ENCODE measurements at regions not wholly inside any gene's neighbourhood (a gene's known extent, or its start where the extent isn't known, plus 50 kb on each side); places are given as distances from the start of the nearest gene placed in this dataset.

DNA sequence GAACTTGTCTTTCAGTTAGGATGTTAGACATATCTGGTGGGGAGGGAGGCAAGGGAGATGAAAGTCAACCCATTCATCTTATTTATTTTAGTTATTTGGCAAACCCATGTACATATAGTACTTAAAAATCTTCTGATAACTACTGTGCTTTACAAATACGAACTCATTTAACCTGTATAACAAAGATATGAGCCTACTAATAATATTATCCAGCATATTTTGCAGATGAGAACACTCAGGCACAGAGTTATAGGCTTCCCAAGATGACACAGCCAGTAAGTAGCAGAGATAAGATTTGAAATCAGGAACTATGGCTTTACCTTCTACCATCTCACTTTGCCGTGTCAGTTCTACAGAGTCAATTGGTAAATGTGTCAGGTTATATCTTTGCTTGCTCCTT, 262.6 kb upstream of the DOK6 start:
- TF ChIP-seq, protein P1, sequence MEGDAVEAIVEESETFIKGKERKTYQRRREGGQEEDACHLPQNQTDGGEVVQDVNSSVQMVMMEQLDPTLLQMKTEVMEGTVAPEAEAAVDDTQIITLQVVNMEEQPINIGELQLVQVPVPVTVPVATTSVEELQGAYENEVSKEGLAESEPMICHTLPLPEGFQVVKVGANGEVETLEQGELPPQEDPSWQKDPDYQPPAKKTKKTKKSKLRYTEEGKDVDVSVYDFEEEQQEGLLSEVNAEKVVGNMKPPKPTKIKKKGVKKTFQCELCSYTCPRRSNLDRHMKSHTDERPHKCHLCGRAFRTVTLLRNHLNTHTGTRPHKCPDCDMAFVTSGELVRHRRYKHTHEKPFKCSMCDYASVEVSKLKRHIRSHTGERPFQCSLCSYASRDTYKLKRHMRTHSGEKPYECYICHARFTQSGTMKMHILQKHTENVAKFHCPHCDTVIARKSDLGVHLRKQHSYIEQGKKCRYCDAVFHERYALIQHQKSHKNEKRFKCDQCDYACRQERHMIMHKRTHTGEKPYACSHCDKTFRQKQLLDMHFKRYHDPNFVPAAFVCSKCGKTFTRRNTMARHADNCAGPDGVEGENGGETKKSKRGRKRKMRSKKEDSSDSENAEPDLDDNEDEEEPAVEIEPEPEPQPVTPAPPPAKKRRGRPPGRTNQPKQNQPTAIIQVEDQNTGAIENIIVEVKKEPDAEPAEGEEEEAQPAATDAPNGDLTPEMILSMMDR (IDR thresholded peaks at IDR 0.05; ENCODE audit: insufficient read depth, low read length, poor library complexity, severe bottlenecking): no peak
- H3K27me3 ChIP-seq (ENCODE audit: control insufficient read depth, insufficient read depth, low read length): no peaks in the 10 kb centered on the region
- DNase-seq (ENCODE audit: low read depth): no peak
- no peak overlapping the region for H3K4me3 ChIP-seq (ENCODE audit: low read depth, low read length)
- H3K36me3 ChIP-seq (ENCODE audit: control insufficient read depth, insufficient read depth, low read length): no peaks in the 10 kb centered on the region

DNA sequence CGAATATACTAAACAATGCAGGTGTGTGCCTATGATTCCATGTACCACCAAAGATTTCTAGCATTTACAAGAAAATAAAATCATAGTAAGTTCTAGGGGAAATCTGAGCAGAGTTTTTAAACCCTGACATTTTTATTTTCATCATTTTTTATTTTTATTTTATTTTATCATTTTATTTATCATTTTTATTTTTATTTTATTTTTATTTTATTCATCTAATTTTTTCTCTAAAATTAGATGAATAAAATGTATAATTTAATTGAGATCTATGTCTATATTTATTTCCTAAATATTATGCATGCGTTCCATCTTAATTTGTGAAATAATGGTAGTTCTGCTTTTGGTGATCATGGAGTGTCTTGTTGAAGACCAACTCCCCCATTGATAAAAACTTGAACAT, 257.6 kb upstream of the DOK6 start:
- DNase-seq (ENCODE audit: low read depth): no peak
- TF ChIP-seq, protein P1 (IDR thresholded peaks at IDR 0.05; ENCODE audit: insufficient read depth, low read length, poor library complexity, severe bottlenecking): no peak
- no peaks in the 10 kb centered on the region for H3K27me3 ChIP-seq (ENCODE audit: control insufficient read depth, insufficient read depth, low read length)
- no peak overlapping the region for H3K4me3 ChIP-seq (ENCODE audit: low read depth, low read length)
- H3K36me3 ChIP-seq (ENCODE audit: control insufficient read depth, insufficient read depth, low read length): no peaks in the 10 kb centered on the region

DNA sequence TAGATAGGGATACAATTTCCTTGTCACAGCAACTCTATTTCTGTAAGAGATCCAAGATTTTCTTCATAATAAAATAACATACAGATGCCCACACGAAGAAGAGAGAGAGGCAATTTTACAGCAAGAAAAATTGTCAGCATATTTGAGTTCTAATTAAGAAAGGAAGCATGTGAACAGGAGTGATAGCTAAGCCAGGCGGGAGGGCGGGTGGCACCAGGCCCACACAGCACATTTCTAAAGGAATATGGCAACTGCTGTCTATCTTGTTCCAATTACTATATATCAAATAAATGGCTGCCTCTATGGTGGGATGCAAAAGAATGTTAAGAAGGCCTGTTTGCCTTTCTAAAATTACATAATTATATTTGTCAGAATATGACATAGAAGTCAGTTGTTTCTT, 248.3 kb upstream of the DOK6 start:
- TF ChIP-seq, protein P1 (IDR thresholded peaks at IDR 0.05; ENCODE audit: insufficient read depth, low read length, poor library complexity, severe bottlenecking): no peak
- no peak for DNase-seq (ENCODE audit: low read depth)
- H3K36me3 ChIP-seq (ENCODE audit: control insufficient read depth, insufficient read depth, low read length): no peaks in the 10 kb centered on the region
- no peak overlapping the region for H3K4me3 ChIP-seq (ENCODE audit: low read depth, low read length)
- H3K27me3 ChIP-seq (ENCODE audit: control insufficient read depth, insufficient read depth, low read length): no peaks in the 10 kb centered on the region

DNA sequence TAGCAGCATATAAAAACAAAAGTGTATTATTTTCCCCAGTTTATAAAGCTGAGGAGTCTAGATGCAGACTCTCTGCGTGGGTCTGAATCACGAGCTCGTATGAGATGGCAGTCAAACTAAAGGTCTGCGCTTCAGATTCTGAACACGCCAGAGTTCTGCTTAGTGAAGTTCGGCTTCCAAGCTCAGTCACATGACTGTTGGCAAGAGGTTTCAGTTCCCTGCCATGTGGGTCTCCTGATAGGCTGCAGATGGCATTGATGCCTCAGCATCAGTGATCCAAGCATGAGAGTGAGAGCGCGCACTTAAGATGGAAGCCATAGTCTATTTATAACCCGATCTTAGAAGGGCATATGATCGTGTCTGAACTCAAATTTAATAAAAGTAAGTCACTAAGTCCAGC, 242.8 kb upstream of the DOK6 start:
- no peak overlapping the region for H3K4me3 ChIP-seq (ENCODE audit: low read depth, low read length)
- TF ChIP-seq, protein P1 (IDR thresholded peaks at IDR 0.05; ENCODE audit: insufficient read depth, low read length, poor library complexity, severe bottlenecking): no peak

DNA sequence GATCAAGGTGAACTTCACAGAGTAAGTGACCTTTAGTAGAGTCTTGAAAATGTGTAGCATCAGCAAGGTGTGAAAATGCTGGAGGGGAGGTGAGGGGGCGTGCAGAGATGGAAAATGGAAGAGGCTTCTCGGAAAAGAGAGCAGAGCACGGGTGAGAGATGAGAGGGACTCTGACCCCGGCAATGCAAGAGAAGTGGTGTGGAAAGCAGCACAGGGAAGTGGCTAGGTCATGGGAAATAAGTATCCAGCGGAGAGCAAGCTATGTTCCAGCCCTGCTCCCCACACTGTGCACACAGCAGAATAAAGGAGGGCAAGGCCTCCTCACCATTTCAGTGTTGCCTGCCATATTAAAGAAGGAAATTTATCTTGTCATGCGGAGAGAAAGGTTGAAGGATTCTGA, 241.7 kb upstream of the DOK6 start:
- Histone ChIP-seq H3K36me3 (ENCODE audit: control insufficient read depth, insufficient read depth, low read length) (no peaks in the 10 kb centered on the region), H3K4me3 (ENCODE audit: low read depth, low read length) (no peak overlapping the region), H3K27me3 (ENCODE audit: control insufficient read depth, insufficient read depth, low read length) (no peaks in the 10 kb centered on the region)
- DNase-seq (ENCODE audit: low read depth): no peak
- TF ChIP-seq, protein P1 (IDR thresholded peaks at IDR 0.05; ENCODE audit: insufficient read depth, low read length, poor library complexity, severe bottlenecking): no peak

More for the DNA sequence above, 242.8 kb upstream of the DOK6 start:
- H3K27me3 ChIP-seq (ENCODE audit: control insufficient read depth, insufficient read depth, low read length): no peaks in the 10 kb centered on the region
- no peaks in the 10 kb centered on the region for H3K36me3 ChIP-seq (ENCODE audit: control insufficient read depth, insufficient read depth, low read length)
- no peak for DNase-seq (ENCODE audit: low read depth)

DNA sequence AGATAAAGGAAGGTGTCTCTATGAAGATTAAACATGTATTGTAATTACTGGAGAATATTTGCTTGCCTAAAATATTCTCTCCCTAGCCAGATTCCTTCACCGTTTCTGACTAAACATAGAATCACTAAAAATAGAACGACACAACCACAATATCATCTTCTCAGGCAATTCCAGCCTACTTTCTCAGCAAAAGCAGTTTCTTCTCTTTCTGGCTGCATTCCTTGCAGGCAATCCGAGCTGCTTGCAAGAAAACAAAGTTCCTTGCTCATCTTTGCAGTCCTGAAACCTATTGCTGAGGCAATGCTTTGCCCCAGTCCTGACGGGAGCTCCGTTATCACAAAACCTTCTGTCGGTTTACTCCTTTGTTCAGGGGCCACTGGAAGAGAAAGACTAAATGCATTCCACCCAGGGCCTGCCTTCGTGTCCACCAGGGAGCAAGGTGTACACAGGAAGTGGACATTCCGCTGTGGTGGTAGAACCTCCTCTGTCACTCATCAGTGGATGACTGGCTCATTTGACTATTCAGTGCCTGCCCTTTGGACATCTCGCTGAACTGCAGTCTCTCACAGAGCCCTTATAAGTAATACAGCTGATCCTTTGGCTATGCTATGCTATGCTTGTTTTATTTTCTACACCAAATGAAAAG, 239.2 kb upstream of the DOK6 start:
- TF ChIP-seq, protein P1 (IDR thresholded peaks at IDR 0.05; ENCODE audit: insufficient read depth, low read length, poor library complexity, severe bottlenecking): no peak
- no peak for DNase-seq (ENCODE audit: low read depth)
- Histone ChIP-seq H3K36me3 (ENCODE audit: control insufficient read depth, insufficient read depth, low read length) (no peaks in the 10 kb centered on the region), H3K27me3 (ENCODE audit: control insufficient read depth, insufficient read depth, low read length) (no peaks in the 10 kb centered on the region), H3K4me3 (ENCODE audit: low read depth, low read length) (no peak overlapping the region)

Data from kidney epithelial cell (primary cell).